H1 (cell line): ENCODE measurements at regions not wholly inside any gene's neighbourhood (a gene's known extent, or its start where the extent isn't known, plus 50 kb on each side); places are given as distances from the start of the nearest gene placed in this dataset.

Experiments
- CTCF ChIA-PET: fragments of 300-600 bp; sonication (Branson Sonifier 250); formaldehyde crosslinking; loops from one replicate; lab custom pipeline; 2021; ENCODE audit not compliant: partially characterized antibody; lab: Charles Lee
- POLR2A ChIA-PET: fragments of 300-600 bp; sonication (Branson Sonifier 250); formaldehyde crosslinking; loops from one replicate; lab custom pipeline; 2021; ENCODE audit warnings: inconsistent platforms; ENCODE audit not compliant: partially characterized antibody; lab: Charles Lee
- DNase-seq, 2 experiments: peaks; one replicate each; pipeline versions ENCODE4 v3.0.0 to v3.0.0-alpha.2; 2010 to 2022; ENCODE audit warnings: low spot score in 2 of 2, low read depth in 1 of 2, mixed read lengths in 1 of 2
- FAIRE-seq: peaks from 2 replicates; lab custom pipeline; 2011; peaks lifted over from hg19 to GRCh38; lab: Jason Lieb, UNC
- H2AFZ ChIP-seq: 2 replicates; pipeline ENCODE4 v1.8.1; 2012; ENCODE audit warnings: low read length, inconsistent platforms
- H2AK5ac ChIP-seq: 2 replicates; pipeline ENCODE4 v1.6.1; 2013; ENCODE audit warnings: low read depth, low read length
- H2BK120ac ChIP-seq: replicated peaks from 2 replicates; pipeline ENCODE3; 2013; ENCODE audit warnings: low read depth, low read length, inconsistent platforms
- H2BK12ac ChIP-seq: 2 replicates; pipeline ENCODE4 v1.6.1; 2013; ENCODE audit warnings: low read depth, low read length
- H2BK15ac ChIP-seq: 2 replicates; pipeline ENCODE4 v1.6.1; 2013; ENCODE audit warnings: low read length
- H2BK20ac ChIP-seq: 2 replicates; pipeline ENCODE4 v1.6.1; 2013; ENCODE audit warnings: low read length
- H2BK5ac ChIP-seq: 2 replicates; pipeline ENCODE4 v1.6.1; 2013; ENCODE audit warnings: low read depth, low read length
- H3K14ac ChIP-seq: 2 replicates; pipeline ENCODE4 v1.6.1; 2013; ENCODE audit warnings: inconsistent platforms; ENCODE audit not compliant: insufficient read length
- H3K18ac ChIP-seq: 2 replicates; pipeline ENCODE4 v1.6.1; 2013; ENCODE audit warnings: low read length; ENCODE audit errors: extremely low read depth
- H3K23ac ChIP-seq: 2 replicates; pipeline ENCODE4 v1.6.1; 2013; ENCODE audit warnings: inconsistent platforms; ENCODE audit not compliant: insufficient read length
- H3K23me2 ChIP-seq: 2 replicates; pipeline ENCODE4 v1.6.1; 2013; ENCODE audit warnings: low read depth, low read length
- H3K27ac ChIP-seq: 2 replicates; pipeline ENCODE4 v1.6.1; 2011; ENCODE audit warnings: low read depth, low read length, inconsistent platforms
- H3K27me3 ChIP-seq, 4 experiments: replicated peaks in 1 of 4; 1 replicate in 1 of 4; 2 replicates in 3 of 4; pipeline versions ENCODE4 v1.6.1 to v1.8.1; 2011 to 2013; ENCODE audit warnings: low read length in 3 of 4, mild to moderate bottlenecking in 3 of 4, inconsistent platforms in 2 of 4, mixed read lengths in 2 of 4, moderate library complexity in 1 of 4; ENCODE audit not compliant: control insufficient read depth in 3 of 4, insufficient read depth in 3 of 4; ENCODE audit errors: extremely low read depth in 1 of 4
- H3K36me3 ChIP-seq, 4 experiments: 2 replicates each; pipeline versions ENCODE4 v1.6.1 to v1.8.1; 2011 to 2013; ENCODE audit warnings: mild to moderate bottlenecking in 4 of 4, low read length in 3 of 4, moderate library complexity in 2 of 4, control low read depth in 1 of 4, inconsistent platforms in 1 of 4; ENCODE audit not compliant: insufficient read depth in 4 of 4, control insufficient read depth in 2 of 4
- H3K4ac ChIP-seq: replicated peaks from 2 replicates; pipeline ENCODE3; 2013; ENCODE audit warnings: low read length, low read depth, mixed read lengths, inconsistent platforms; ENCODE audit not compliant: insufficient read length
- H3K4me1 ChIP-seq, 4 experiments: replicated peaks in 1 of 4; 1 replicate in 1 of 4; 2 replicates in 3 of 4; pipeline versions ENCODE4 v1.6.1 to v1.8.1; 2011 to 2013; ENCODE audit warnings: low read length in 3 of 4, inconsistent platforms in 2 of 4, mixed read lengths in 1 of 4; ENCODE audit not compliant: insufficient read depth in 4 of 4, control insufficient read depth in 3 of 4
- H3K4me2 ChIP-seq, 2 experiments: 2 replicates each; pipeline versions ENCODE4 v1.6.1 to v1.8.1; 2011 to 2013; ENCODE audit warnings: low read depth in 2 of 2, low read length in 2 of 2, control low read depth in 1 of 2, inconsistent platforms in 1 of 2, mild to moderate bottlenecking in 1 of 2; ENCODE audit not compliant: insufficient read depth in 1 of 2
- H3K4me3 ChIP-seq, 4 experiments: fragments of 200-600, 300-600 bp in 1 of 4; sonication (generic), shearing (Covaris generic), sonication (Bioruptor Twin) in 1 of 4; 2 replicates each; pipeline versions ENCODE4 v1.5.1 to v1.8.1; 2011 to 2016; ENCODE audit warnings: low read length in 4 of 4, low read depth in 3 of 4, control low read depth in 2 of 4, inconsistent platforms in 2 of 4, mild to moderate bottlenecking in 2 of 4, mixed read lengths in 1 of 4, moderate library complexity in 1 of 4; ENCODE audit not compliant: insufficient read depth in 2 of 4; ENCODE audit errors: extremely low read depth in 1 of 4
- H3K56ac ChIP-seq: replicated peaks from 2 replicates; pipeline ENCODE3; 2013; ENCODE audit warnings: low read depth, mild to moderate bottlenecking, mixed read lengths, low read length, inconsistent platforms; ENCODE audit not compliant: insufficient read length
- H3K79me1 ChIP-seq: 2 replicates; pipeline ENCODE4 v1.6.1; 2013; ENCODE audit warnings: low read depth, low read length, control low read depth
- H3K79me2 ChIP-seq, 2 experiments: 2 replicates each; pipeline versions ENCODE4 v1.6.1 to v1.8.1; 2012 to 2013; ENCODE audit warnings: low read length in 2 of 2, mild to moderate bottlenecking in 2 of 2, inconsistent platforms in 1 of 2; ENCODE audit not compliant: insufficient read depth in 2 of 2, control insufficient read depth in 1 of 2
- H3K9ac ChIP-seq, 4 experiments: replicated peaks in 1 of 4; 1 replicate in 1 of 4; 2 replicates in 3 of 4; pipeline versions ENCODE4 v1.6.1 to v1.8.1; 2011 to 2013; ENCODE audit warnings: low read depth in 3 of 4, low read length in 3 of 4, control low read depth in 2 of 4, mild to moderate bottlenecking in 2 of 4, moderate library complexity in 2 of 4, inconsistent platforms in 1 of 4; ENCODE audit errors: extremely low read depth in 1 of 4
- H3K9me3 ChIP-seq, 2 experiments: 2 replicates each; pipeline versions ENCODE4 v1.6.1 to v1.8.1; 2012 to 2013; ENCODE audit warnings: mild to moderate bottlenecking in 2 of 2, moderate library complexity in 2 of 2, control low read depth in 1 of 2, inconsistent platforms in 1 of 2, low read depth in 1 of 2, low read length in 1 of 2, mixed read lengths in 1 of 2; ENCODE audit not compliant: insufficient read depth in 2 of 2
- H4K20me1 ChIP-seq, 2 experiments: replicated peaks in 1 of 2; 2 replicates each; pipeline versions ENCODE3 to v1.8.1; 2011 to 2013; ENCODE audit warnings: inconsistent platforms in 2 of 2, low read length in 2 of 2, mild to moderate bottlenecking in 1 of 2; ENCODE audit not compliant: insufficient read depth in 2 of 2, control insufficient read depth in 1 of 2
- H4K5ac ChIP-seq: 2 replicates; pipeline ENCODE4 v1.6.1; 2013; ENCODE audit warnings: low read length, low read depth, mixed read lengths, inconsistent platforms; ENCODE audit not compliant: insufficient read length
- H4K8ac ChIP-seq: 2 replicates; pipeline ENCODE4 v1.8.0; 2013; ENCODE audit warnings: mild to moderate bottlenecking, moderate library complexity, low read length, inconsistent platforms; ENCODE audit not compliant: insufficient read depth; ENCODE audit errors: extremely low read depth
- H4K91ac ChIP-seq: replicated peaks from 2 replicates; pipeline ENCODE3; 2013; ENCODE audit warnings: low read length, mixed read lengths, inconsistent platforms; ENCODE audit not compliant: insufficient read length
- ASH2L ChIP-seq: fragments of 200-600, 300-600 bp; sonication (generic); IDR thresholded peaks from one replicate; pipeline ENCODE4 v1.7.1; 2017; ENCODE audit warnings: low read length
- ATF3 ChIP-seq: IDR thresholded peaks from 2 replicates; pipeline ENCODE4 v1.6.1; 2011; ENCODE audit warnings: low read depth, mild to moderate bottlenecking, low read length; ENCODE audit not compliant: insufficient read depth
- EGR1 ChIP-seq: IDR thresholded peaks from 2 replicates; pipeline ENCODE4 v1.6.1; 2011; ENCODE audit warnings: low read depth, low read length, borderline replicate concordance
- KDM4A ChIP-seq: IDR thresholded peaks from one replicate; pipeline ENCODE4 v1.7.1; 2012; ENCODE audit warnings: low read depth, mild to moderate bottlenecking, moderate library complexity, low read length, inconsistent platforms; ENCODE audit not compliant: severe bottlenecking
- MAX ChIP-seq: IDR thresholded peaks from 2 replicates; pipeline ENCODE4 v1.6.1; 2012; ENCODE audit warnings: inconsistent platforms
- TAF7 ChIP-seq: optimal IDR thresholded peaks from 2 replicates; pipeline ENCODE3; 2011; ENCODE audit warnings: low read depth, mild to moderate bottlenecking, inconsistent platforms, low read length, moderate library complexity, borderline replicate concordance
- USF2 ChIP-seq: IDR thresholded peaks from 2 replicates; pipeline ENCODE4 v1.6.1; 2011; ENCODE audit warnings: low read length, improper control_type of control experiment
- WGBS, 2 experiments: shearing (Covaris generic) in 1 of 2; methylation state at CpG; one replicate each; pipeline versions ENCODE4 v1.1.6 to v1.1.7; 2013 to 2015; ENCODE audit warnings: low lambda C conversion rate in 2 of 2, mixed read lengths in 2 of 2, inconsistent platforms in 1 of 2, low coverage in 1 of 2, missing lambda C conversion rate in 1 of 2; ENCODE audit not compliant: insufficient replicate concordance in 2 of 2, insufficient coverage in 1 of 2, insufficient read length in 1 of 2; ENCODE audit errors: extremely low coverage in 1 of 2, missing lambda C conversion rate in 1 of 2; 5-methylcytosine and 5-hydroxymethylcytosine counted together

- POLR2A ChIA-PET = no interaction called here
- Histone ChIP-seq H4K20me1 (no peaks in the 10 kb centered on the region), H3K23me2 (no peaks in the 10 kb centered on the region), H2AK5ac (no peak overlapping the region), H3K9ac (no peak overlapping the region), H2AFZ (no peak overlapping the region), H4K91ac (no peak overlapping the region), H3K27ac (no peak overlapping the region), H3K23ac (no peak overlapping the region), H3K4me3 (no peak overlapping the region), H2BK120ac (no peak overlapping the region), H3K4me2 (no peak overlapping the region), H3K14ac (no peak overlapping the region), H2BK15ac (no peak overlapping the region), H3K4ac (no peak overlapping the region), H3K56ac (no peak overlapping the region), H4K5ac (no peak overlapping the region), H2BK5ac (no peak overlapping the region), H3K27me3 (no peaks in the 10 kb centered on the region), H2BK20ac (no peak overlapping the region), H3K4me1 (no peaks in the 10 kb centered on the region; a peak in 1 of 7 replicates), H4K8ac (no peak overlapping the region), H3K79me1 (no peaks in the 10 kb centered on the region), H3K79me2 (no peaks in the 10 kb centered on the region), H3K9me3 (no peaks in the 10 kb centered on the region), H3K18ac (no peak overlapping the region), H2BK12ac (no peak overlapping the region), H3K36me3 (no peaks in the 10 kb centered on the region)
- CTCF ChIA-PET = interaction anchor here (0.7 kb wide), 1 partner anchor 159 kb away, joined by 3 read pairs; no protein-coding TSS in a partner anchor
- WGBS, 2 experiments = 95% methylated on average over 2 of the region's 2 CpGs; no CpG with 5 or more reads in 1 of the 2 experiments
- TF ChIP-seq MAX (no peak), ATF3 (no peak), TAF7 (no peak), KDM4A (no peak), USF2 (no peak), ASH2L (no peak), EGR1 (no peak)
- DNase-seq (no peak), FAIRE-seq (no peak)
These were observed 175.1 kb downstream of the MATN1 start for GRCh38 chr1:30548294-30548693.
